NB4 (cell line): ENCODE measurements at regions not wholly inside any gene's neighbourhood (a gene's known extent, or its start where the extent isn't known, plus 50 kb on each side); places are given as distances from the start of the nearest gene placed in this dataset.

Experiments
- CTCF ChIP-seq: IDR thresholded peaks from one replicate; pipeline ENCODE4 v1.5.1; 2012; ENCODE audit warnings: low read depth, low read length
- POLR2A ChIP-seq: IDR thresholded peaks from 2 replicates; pipeline ENCODE4 v1.6.1; 2011; ENCODE audit warnings: mild to moderate bottlenecking; ENCODE audit not compliant: insufficient read length; ENCODE audit errors: extremely low read depth

DNA sequence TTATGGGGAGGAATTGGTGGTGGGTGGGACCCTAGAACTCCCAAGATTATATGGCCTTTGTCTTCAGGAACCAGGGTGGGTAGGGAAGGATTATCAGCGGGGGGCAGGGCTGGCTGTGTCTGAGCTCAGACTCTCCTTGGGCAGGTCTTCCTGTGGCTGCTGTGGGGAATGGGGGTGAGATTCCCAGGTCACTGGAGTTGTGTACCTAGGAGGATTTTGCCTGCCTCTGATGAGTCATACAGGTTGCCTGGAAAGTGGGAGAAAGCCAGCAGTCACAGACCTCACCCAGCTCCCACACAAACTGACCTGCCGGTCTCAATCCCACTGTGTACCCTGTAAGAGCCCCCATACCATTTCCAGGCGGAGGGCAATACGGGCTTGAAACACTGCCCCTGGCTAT, 209.9 kb upstream of the CNTN3 start:
- TF ChIP-seq POLR2A (no peak), CTCF (no peak)
